SK-N-SH (cell line): ENCODE measurements at regions not wholly inside any gene's neighbourhood (a gene's known extent, or its start where the extent isn't known, plus 50 kb on each side); places are given as distances from the start of the nearest gene placed in this dataset.
"Not testable (repeated sequence)": the region's sequence is repeated elsewhere in the genome, so short reads cannot be mapped to it uniquely, and the experiment has no call there.

Experiments used
- CTCF ChIA-PET: fragments of 300-600, 350-600 bp; formaldehyde crosslinking; extraction: SDS; loops from one replicate; lab custom pipeline; 2021; lab: Yijun Ruan, JAX
- POLR2A ChIA-PET: fragments of 350-600 bp; sonication (Branson Sonifier 250); formaldehyde crosslinking; extraction: SDS; loops from one replicate; lab custom pipeline; 2020; ENCODE audit warnings: antibody characterized with exemption, inconsistent platforms; lab: Yijun Ruan, JAX
- DNase-seq: peaks from one replicate; pipeline ENCODE4 v3.0.0; 2012
- H2AFZ ChIP-seq: fragments of 200-600 bp; sonication (generic); 2 replicates; pipeline ENCODE4 v1.8.1; 2016; ENCODE audit warnings: antibody characterized with exemption, mild to moderate bottlenecking, low read depth
- H3F3A ChIP-seq: fragments of 200-600 bp; sonication (generic); replicated peaks from 2 replicates; pipeline ENCODE3; 2016; ENCODE audit warnings: antibody characterized with exemption, mild to moderate bottlenecking; ENCODE audit not compliant: insufficient read depth
- H3K27ac ChIP-seq, 2 experiments: fragments of 200-500 bp in 1 of 2; fragments of 200-600 bp in 1 of 2; sonication (Bioruptor generic) in 1 of 2; sonication (generic), shearing (Covaris generic) in 1 of 2; 2 replicates each; pipeline versions ENCODE4 v1.5.1 to v1.6.1; 2014 to 2016; ENCODE audit warnings: low read depth in 2 of 2, inconsistent platforms in 1 of 2, low read length in 1 of 2, mild to moderate bottlenecking in 1 of 2, mixed read lengths in 1 of 2
- H3K27me3 ChIP-seq: fragments of 200-600 bp; sonication (generic), shearing (Covaris generic); 2 replicates; pipeline ENCODE4 v1.6.1; 2016; ENCODE audit warnings: mixed run types; ENCODE audit not compliant: insufficient read depth
- H3K36me3 ChIP-seq, 2 experiments: fragments of 200-500 bp in 1 of 2; fragments of 200-600 bp in 1 of 2; sonication (Bioruptor generic) in 1 of 2; sonication (generic) in 1 of 2; replicated peaks in 1 of 2; 2 replicates each; pipeline versions ENCODE3 to v1.5.1; 2014 to 2016; ENCODE audit warnings: low read length in 1 of 2, mild to moderate bottlenecking in 1 of 2; ENCODE audit not compliant: insufficient read depth in 2 of 2, control insufficient read depth in 1 of 2
- H3K4me1 ChIP-seq, 2 experiments: fragments of 200-500 bp in 1 of 2; fragments of 200-600 bp in 1 of 2; sonication (Bioruptor generic) in 1 of 2; sonication (generic), shearing (Covaris generic) in 1 of 2; 2 replicates each; pipeline versions ENCODE4 v1.5.1 to v1.6.1; 2014 to 2016; ENCODE audit warnings: low read depth in 1 of 2, low read length in 1 of 2, mixed run types in 1 of 2; ENCODE audit not compliant: insufficient read depth in 2 of 2, control insufficient read depth in 1 of 2
- H3K4me2 ChIP-seq: fragments of 200-600 bp; sonication (generic), shearing (Covaris generic); 2 replicates; pipeline ENCODE4 v1.6.1; 2017; ENCODE audit warnings: mixed run types
- H3K4me3 ChIP-seq, 2 experiments: fragments of 200-500 bp in 1 of 2; fragments of 200-600 bp in 1 of 2; sonication (Bioruptor generic) in 1 of 2; sonication (generic), shearing (Covaris generic) in 1 of 2; 2 replicates each; pipeline versions ENCODE4 v1.5.1 to v1.8.1; 2014 to 2016; ENCODE audit warnings: low read depth in 2 of 2, inconsistent platforms in 1 of 2, low read length in 1 of 2, mild to moderate bottlenecking in 1 of 2, mixed read lengths in 1 of 2, moderate library complexity in 1 of 2
- H3K79me2 ChIP-seq: fragments of 200-600 bp; sonication (generic); 2 replicates; pipeline ENCODE4 v1.8.1; 2017; ENCODE audit warnings: mild to moderate bottlenecking; ENCODE audit not compliant: insufficient read depth
- H3K9ac ChIP-seq: fragments of 200-600 bp; sonication (generic); 2 replicates; pipeline ENCODE4 v1.6.1; 2017; ENCODE audit warnings: mixed run types
- H3K9me2 ChIP-seq: fragments of 200-600 bp; sonication (generic); 2 replicates; pipeline ENCODE4 v1.6.1; 2017; ENCODE audit warnings: mixed run types
- H3K9me3 ChIP-seq: fragments of 200-600 bp; sonication (generic); 2 replicates; pipeline ENCODE4 v1.6.1; 2017; ENCODE audit warnings: mixed run types, mild to moderate bottlenecking, moderate library complexity
- H4K20me1 ChIP-seq: fragments of 200-600 bp; sonication (generic); 2 replicates; pipeline ENCODE4 v1.6.1; 2017; ENCODE audit warnings: mild to moderate bottlenecking, mixed run types; ENCODE audit not compliant: insufficient read depth
- CHD2 ChIP-seq: fragments of 150-350 bp; IDR thresholded peaks from 2 replicates; pipeline ENCODE4 v1.6.1; 2018; ENCODE audit warnings: low read length; ENCODE audit not compliant: partially characterized antibody
- CTCF ChIP-seq: fragments of 200-600 bp; sonication (generic); IDR thresholded peaks from 2 replicates; pipeline ENCODE4 v1.6.1; 2017; ENCODE audit warnings: antibody characterized with exemption, mild to moderate bottlenecking, moderate library complexity
- ELF1 ChIP-seq: IDR thresholded peaks from 2 replicates; pipeline ENCODE4 v1.4.0; 2012
- EP300 ChIP-seq, 2 experiments: IDR thresholded peaks; 2 replicates each; pipeline versions ENCODE4 v1.4.0 to v1.6.1; 2012; ENCODE audit warnings: borderline replicate concordance in 1 of 2, low read depth in 1 of 2, low read length in 1 of 2
- EZH2phosphoT487 ChIP-seq: fragments of 200-600 bp; sonication (generic); IDR thresholded peaks from 2 replicates; pipeline ENCODE4 v1.6.1; 2017; ENCODE audit warnings: low read depth, mixed run types, mild to moderate bottlenecking, antibody characterized with exemption, moderate library complexity, borderline replicate concordance
- FOXJ3 ChIP-seq: sonication (generic); formaldehyde crosslinking; IDR thresholded peaks from 2 replicates; pipeline ENCODE4 v1.5.1; 2020; ENCODE audit warnings: mild to moderate bottlenecking, missing genetic modification reagents
- FOXM1 ChIP-seq: IDR thresholded peaks from 2 replicates; pipeline ENCODE4 v1.4.0; 2012; ENCODE audit warnings: low read depth, mild to moderate bottlenecking
- GATA2 ChIP-seq: sonication (generic); formaldehyde crosslinking; IDR thresholded peaks from 2 replicates; pipeline ENCODE4 v1.5.0; 2020; ENCODE audit warnings: mild to moderate bottlenecking, missing genetic modification reagents
- NFIC ChIP-seq: IDR thresholded peaks from 2 replicates; pipeline ENCODE4 v1.4.0; 2012; ENCODE audit warnings: borderline replicate concordance
- NRF1 ChIP-seq: IDR thresholded peaks from 2 replicates; pipeline ENCODE4 v1.6.1; 2012; ENCODE audit warnings: low read depth, mild to moderate bottlenecking, low read length
- POLR2AphosphoS5 ChIP-seq: IDR thresholded peaks from 2 replicates; pipeline ENCODE4 v1.6.1; 2012; ENCODE audit warnings: low read depth, low read length
- RCOR1 ChIP-seq: fragments of 150-350 bp; IDR thresholded peaks from 2 replicates; pipeline ENCODE4 v1.6.1; 2017; ENCODE audit warnings: antibody characterized with exemption, low read length
- RFX5 ChIP-seq: IDR thresholded peaks from 2 replicates; pipeline ENCODE4 v1.6.1; 2012; ENCODE audit warnings: mild to moderate bottlenecking, improper control_type of control experiment, low read length
- RXRA ChIP-seq: IDR thresholded peaks from 2 replicates; pipeline ENCODE4 v1.4.0; 2012; ENCODE audit warnings: low read depth, mild to moderate bottlenecking, borderline replicate concordance
- SIN3A ChIP-seq: IDR thresholded peaks from 2 replicates; pipeline ENCODE4 v1.6.1; 2012; ENCODE audit warnings: low read depth, mild to moderate bottlenecking, low read length, moderate library complexity, borderline replicate concordance
- TEAD4 ChIP-seq: IDR thresholded peaks from 2 replicates; pipeline ENCODE4 v1.4.0; 2012; ENCODE audit warnings: mild to moderate bottlenecking, borderline replicate concordance; ENCODE audit not compliant: insufficient read depth
- ZBTB33 ChIP-seq: IDR thresholded peaks from 2 replicates; pipeline ENCODE4 v1.4.0; 2012; ENCODE audit warnings: low read depth, borderline replicate concordance
- WGBS: methylation state at CpG from one replicate; pipeline ENCODE4 v1.1.6; 2017; ENCODE audit warnings: low lambda C conversion rate; 5-methylcytosine and 5-hydroxymethylcytosine counted together

- H3K4me1 ChIP-seq, result no peaks in the 10 kb centered on the region; a peak in 1 of 4 replicates
- no peaks in the 10 kb centered on the region for H3K9me3 ChIP-seq
- no peaks in the 10 kb centered on the region for H3F3A ChIP-seq
- DNase-seq, result no peak
- H3K27ac ChIP-seq, result no peak overlapping the region
- no peaks in the 10 kb centered on the region for H3K79me2 ChIP-seq
- no peak overlapping the region for H3K9ac ChIP-seq
- ChIA-PET POLR2A (no interaction called here), CTCF (no interaction called here)
- no peaks in the 10 kb centered on the region for H3K36me3 ChIP-seq
- no peak overlapping the region for H3K4me3 ChIP-seq
- H3K9me2 ChIP-seq, result no peaks in the 10 kb centered on the region
- TF ChIP-seq POLR2AphosphoS5 (no peak), ELF1 (no peak), RCOR1 (no peak), RFX5 (no peak), ZBTB33 (no peak), EP300 (IDR thresholded peaks at IDR 0.05; ENCODE audit: borderline replicate concordance in 1 of 2, low read depth in 1 of 2, low read length in 1 of 2) (no peak), RXRA (no peak), GATA2 (CRISPR knock-in tag) (no peak), NRF1 (no peak), SIN3A (no peak), TEAD4 (no peak), FOXJ3 (CRISPR knock-in tag) (no peak), FOXM1 (no peak), NFIC (no peak), EZH2phosphoT487 (no peak), CTCF (no peak), CHD2 (no peak)
- H3K27me3 ChIP-seq, result no peaks in the 10 kb centered on the region
- no peak overlapping the region for H2AFZ ChIP-seq
- 46% methylated on average over 2 of the region's 2 CpGs for WGBS
- no peak overlapping the region for H3K4me2 ChIP-seq
- no peaks in the 10 kb centered on the region for H4K20me1 ChIP-seq
These were observed 200.9 kb upstream of the DIAPH2 start for GRCh38 chrX:96483647-96484160.

GRCh38 chrX:96486687-96487086 is 198.0 kb upstream of the DIAPH2 start:
- H3F3A ChIP-seq, H3K27ac ChIP-seq, H3K4me2 ChIP-seq, H3K9me3 ChIP-seq, H4K20me1 ChIP-seq, H3K27me3 ChIP-seq, H3K4me3 ChIP-seq, DNase-seq, CTCF ChIA-PET, H3K36me3 ChIP-seq, H3K79me2 ChIP-seq, H3K4me1 ChIP-seq, H3K9ac ChIP-seq, H2AFZ ChIP-seq, H3K9me2 ChIP-seq, POLR2A ChIA-PET: not testable (repeated sequence)
- 65% methylated on average over 7 of the region's 11 CpGs for WGBS
